Calu3 (cell line): ENCODE measurements at regions not wholly inside any gene's neighbourhood (a gene's known extent, or its start where the extent isn't known, plus 50 kb on each side); places are given as distances from the start of the nearest gene placed in this dataset.

Experiments used
- BruUV-seq: library from RNA; stranded (reverse); fragments of 400-500 nt; replicated peaks from 2 replicates; lab custom pipeline; 2021; lab: Mats Ljungman, UMichigan
- CTCF ChIA-PET: fragments of 300-600 bp; sonication (Branson Sonifier 250); formaldehyde crosslinking; loops from one replicate; lab custom pipeline; 2022; ENCODE audit warnings: antibody characterized with exemption; lab: Charles Lee
- DNase-seq: peaks from one replicate; pipeline ENCODE4 v3.0.0; 2022
- H3K27ac Mint-ChIP-seq: one replicate; pipeline ENCODE4 v1.8.0; 2022; ENCODE audit warnings: mixed read lengths; ENCODE audit not compliant: unreplicated experiment
- H3K27me3 Mint-ChIP-seq: one replicate; pipeline ENCODE4 v1.8.0; 2022; ENCODE audit warnings: mixed read lengths; ENCODE audit not compliant: unreplicated experiment
- H3K36me3 Mint-ChIP-seq: one replicate; pipeline ENCODE4 v1.8.0; 2022; ENCODE audit warnings: mild to moderate bottlenecking, moderate library complexity, mixed read lengths; ENCODE audit not compliant: insufficient read depth, unreplicated experiment
- H3K4me1 Mint-ChIP-seq: one replicate; pipeline ENCODE4 v1.8.0; 2022; ENCODE audit warnings: mild to moderate bottlenecking, low read depth, mixed read lengths; ENCODE audit not compliant: unreplicated experiment
- H3K4me3 Mint-ChIP-seq: one replicate; pipeline ENCODE4 v1.8.0; 2022; ENCODE audit warnings: mild to moderate bottlenecking, low read depth, moderate library complexity, mixed read lengths; ENCODE audit not compliant: unreplicated experiment
- H3K9me3 Mint-ChIP-seq: one replicate; pipeline ENCODE4 v1.8.0; 2022; ENCODE audit warnings: low read depth, mixed read lengths; ENCODE audit not compliant: unreplicated experiment
- intact Hi-C: fragments of 100-400 bp; cut with micrococcal nuclease; formaldehyde crosslinking; loops from one replicate; pipeline ENCODE4 v1.10.0; 2022; ENCODE audit not compliant: unreplicated experiment
- TF ChIP-seq, protein P1 (sequence below): fragments of 200-600 bp; IDR thresholded peaks from one replicate; pipeline ENCODE4 v1.8.0; 2022; ENCODE audit warnings: antibody characterized with exemption; ENCODE audit not compliant: unreplicated experiment

DNA sequence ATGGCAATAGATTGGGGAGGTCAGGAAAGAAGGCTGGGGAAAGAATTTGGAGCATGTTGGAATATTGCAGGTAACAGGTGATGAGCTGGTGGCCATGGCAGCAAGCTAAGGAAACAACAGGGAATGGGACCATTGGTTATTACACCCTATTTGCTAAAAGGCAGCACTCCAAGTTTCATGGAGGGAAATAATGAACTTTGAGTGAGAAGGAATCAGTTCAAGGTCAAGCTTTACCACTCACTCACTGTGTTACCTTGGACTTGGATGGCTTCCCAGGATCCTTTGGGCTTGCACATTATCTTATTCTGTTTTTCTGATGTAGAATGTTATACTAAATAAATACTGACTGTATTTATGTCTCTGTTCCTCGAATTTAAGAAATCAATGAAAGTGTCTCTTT is 792.8 kb upstream of the CDH8 start:
- BruUV-seq: no TSS peak
- TF ChIP-seq, protein P1, sequence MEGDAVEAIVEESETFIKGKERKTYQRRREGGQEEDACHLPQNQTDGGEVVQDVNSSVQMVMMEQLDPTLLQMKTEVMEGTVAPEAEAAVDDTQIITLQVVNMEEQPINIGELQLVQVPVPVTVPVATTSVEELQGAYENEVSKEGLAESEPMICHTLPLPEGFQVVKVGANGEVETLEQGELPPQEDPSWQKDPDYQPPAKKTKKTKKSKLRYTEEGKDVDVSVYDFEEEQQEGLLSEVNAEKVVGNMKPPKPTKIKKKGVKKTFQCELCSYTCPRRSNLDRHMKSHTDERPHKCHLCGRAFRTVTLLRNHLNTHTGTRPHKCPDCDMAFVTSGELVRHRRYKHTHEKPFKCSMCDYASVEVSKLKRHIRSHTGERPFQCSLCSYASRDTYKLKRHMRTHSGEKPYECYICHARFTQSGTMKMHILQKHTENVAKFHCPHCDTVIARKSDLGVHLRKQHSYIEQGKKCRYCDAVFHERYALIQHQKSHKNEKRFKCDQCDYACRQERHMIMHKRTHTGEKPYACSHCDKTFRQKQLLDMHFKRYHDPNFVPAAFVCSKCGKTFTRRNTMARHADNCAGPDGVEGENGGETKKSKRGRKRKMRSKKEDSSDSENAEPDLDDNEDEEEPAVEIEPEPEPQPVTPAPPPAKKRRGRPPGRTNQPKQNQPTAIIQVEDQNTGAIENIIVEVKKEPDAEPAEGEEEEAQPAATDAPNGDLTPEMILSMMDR: no peak
- no peaks in the 10 kb centered on the region for H3K4me1 Mint-ChIP-seq
- H3K9me3 Mint-ChIP-seq: peaks cover 10% of the 10 kb centered on the region
- H3K4me3 Mint-ChIP-seq: no peak overlapping the region
- CTCF ChIA-PET: no interaction called here
- no peaks in the 10 kb centered on the region for H3K27me3 Mint-ChIP-seq
- no peak for DNase-seq
- no peak overlapping the region for H3K27ac Mint-ChIP-seq
- intact Hi-C loops: no loop called here
- H3K36me3 Mint-ChIP-seq: no peaks in the 10 kb centered on the region

DNA sequence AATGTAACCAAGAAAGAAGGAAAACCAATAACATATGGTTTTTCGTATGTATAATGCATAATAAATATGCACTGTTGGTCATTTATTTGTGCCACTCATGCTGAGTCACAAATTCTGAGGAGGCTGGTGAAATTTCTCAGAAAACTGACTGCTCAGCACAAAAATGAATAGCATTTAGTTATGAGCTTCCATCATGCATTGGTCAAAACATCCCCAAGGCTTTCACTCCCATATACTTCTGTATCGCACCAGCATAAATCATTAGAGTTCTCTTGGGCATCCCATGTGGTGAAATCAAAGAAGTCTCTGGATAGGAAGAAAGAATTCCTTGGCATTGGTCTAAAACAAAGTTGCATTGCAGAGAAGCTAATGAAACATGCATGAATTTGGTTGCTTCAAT is 785.6 kb upstream of the CDH8 start:
- Mint-ChIP-seq H3K4me1 (no peaks in the 10 kb centered on the region), H3K4me3 (no peak overlapping the region), H3K27me3 (no peaks in the 10 kb centered on the region), H3K36me3 (no peaks in the 10 kb centered on the region), H3K27ac (no peak overlapping the region), H3K9me3 (peaks cover 13% of the 10 kb centered on the region)
- no peak for DNase-seq
- no TSS peak for BruUV-seq
- TF ChIP-seq, protein P1: no peak
- intact Hi-C loops: no loop called here
- CTCF ChIA-PET: no interaction called here

DNA sequence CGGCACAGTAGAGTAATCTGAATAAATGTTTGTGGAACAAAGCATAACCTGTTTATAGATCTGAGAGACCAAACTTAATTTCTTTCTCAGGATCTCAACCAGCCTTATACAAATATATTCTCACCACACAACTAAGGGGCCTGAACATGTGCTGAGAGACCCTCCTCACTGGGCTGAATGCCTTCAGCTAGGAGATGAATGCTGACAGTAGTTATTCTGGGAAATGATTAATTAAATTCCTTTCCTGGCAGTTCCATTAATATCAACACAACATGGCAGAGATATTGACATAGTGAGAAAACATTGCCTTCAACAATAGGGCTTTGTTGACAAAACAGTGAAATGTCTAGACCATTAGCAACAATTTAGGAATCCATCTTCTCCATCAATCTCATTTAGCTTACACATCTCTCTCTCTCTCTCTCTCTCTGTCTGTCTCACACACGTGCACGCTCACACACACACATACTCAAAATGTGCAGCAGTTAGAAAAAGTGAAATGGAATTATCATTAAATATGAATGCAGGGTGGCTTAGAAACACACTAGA is 780.8 kb upstream of the CDH8 start:
- TF ChIP-seq, protein P1: no peak
- CTCF ChIA-PET: no interaction called here
- intact Hi-C loops: no loop called here
- H3K4me1 Mint-ChIP-seq: no peaks in the 10 kb centered on the region
- no peak for DNase-seq
- no peak overlapping the region for H3K4me3 Mint-ChIP-seq
- no TSS peak for BruUV-seq
- peaks cover 16% of the 10 kb centered on the region for H3K9me3 Mint-ChIP-seq
- H3K36me3 Mint-ChIP-seq: no peaks in the 10 kb centered on the region
- H3K27me3 Mint-ChIP-seq: no peaks in the 10 kb centered on the region
- H3K27ac Mint-ChIP-seq: no peak overlapping the region

DNA sequence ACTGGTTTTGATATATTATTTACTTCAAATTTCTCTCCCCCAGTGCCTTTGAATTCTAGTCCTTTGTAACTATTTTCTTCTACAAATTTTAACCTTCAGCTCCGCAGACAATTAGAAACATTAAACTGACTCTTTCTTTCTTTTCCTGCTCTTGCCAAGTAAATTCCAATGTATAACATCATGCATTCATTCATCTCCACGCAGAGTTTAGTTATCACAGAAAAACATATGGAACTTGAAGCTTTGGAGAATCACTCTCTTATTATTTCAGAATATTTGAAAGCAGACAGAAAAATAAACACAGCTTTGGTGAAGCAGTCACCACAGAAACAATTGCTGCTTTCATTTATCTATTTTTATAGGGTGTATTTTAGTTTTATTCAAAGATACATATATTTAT is 778.7 kb upstream of the CDH8 start:
- H3K36me3 Mint-ChIP-seq: no peaks in the 10 kb centered on the region
- no peak overlapping the region for H3K27ac Mint-ChIP-seq
- TF ChIP-seq, protein P1: no peak
- intact Hi-C loops: no loop called here
- H3K9me3 Mint-ChIP-seq: peaks cover 14% of the 10 kb centered on the region
- no peak overlapping the region for H3K4me3 Mint-ChIP-seq
- DNase-seq: no peak
- no peaks in the 10 kb centered on the region for H3K27me3 Mint-ChIP-seq
- no peaks in the 10 kb centered on the region for H3K4me1 Mint-ChIP-seq
- CTCF ChIA-PET: no interaction called here
- BruUV-seq: no TSS peak
